Fibroblast of lung (primary cell): ENCODE measurements at regions not wholly inside any gene's neighbourhood (a gene's known extent, or its start where the extent isn't known, plus 50 kb on each side); places are given as distances from the start of the nearest gene placed in this dataset.

Experiments
- DNase-seq, 2 donors: peaks; one replicate each; pipeline versions ENCODE4 v3.0.0 to v3.0.0-alpha.2; 2010; ENCODE audit warnings: low read depth in 2 of 2
- H2AFZ ChIP-seq: 2 replicates; pipeline ENCODE4 v1.5.1; 2012; ENCODE audit warnings: low read length, control low read depth, inconsistent platforms
- H3K27ac ChIP-seq: 2 replicates; pipeline ENCODE4 v1.5.1; 2011; ENCODE audit warnings: low read length, control low read depth; ENCODE audit not compliant: insufficient read depth
- H3K27me3 ChIP-seq: 2 replicates; pipeline ENCODE4 v1.5.1; 2011; ENCODE audit warnings: mild to moderate bottlenecking, low read length; ENCODE audit not compliant: control insufficient read depth, insufficient read depth
- H3K36me3 ChIP-seq: 2 replicates; pipeline ENCODE4 v1.5.1; 2011; ENCODE audit warnings: low read length; ENCODE audit not compliant: control insufficient read depth, insufficient read depth
- H3K4me1 ChIP-seq: 2 replicates; pipeline ENCODE4 v1.5.1; 2011; ENCODE audit warnings: low read length; ENCODE audit not compliant: control insufficient read depth, insufficient read depth; ENCODE audit errors: extremely low read depth
- H3K4me2 ChIP-seq: 2 replicates; pipeline ENCODE4 v1.5.1; 2011; ENCODE audit warnings: low read length, control low read depth; ENCODE audit not compliant: insufficient read depth; ENCODE audit errors: extremely low read depth
- H3K4me3 ChIP-seq, 4 experiments: fragments of 200-600 bp in 1 of 4; sonication (generic) in 1 of 4; replicated peaks in 1 of 4; 2 replicates each; pipeline ENCODE4 v1.5.1; 2011 to 2016; ENCODE audit warnings: low read length in 4 of 4, low read depth in 3 of 4, mild to moderate bottlenecking in 3 of 4, control low read depth in 2 of 4, inconsistent platforms in 1 of 4, mixed read lengths in 1 of 4; ENCODE audit not compliant: insufficient read depth in 1 of 4; ENCODE audit errors: control extremely low read depth in 1 of 4
- H3K79me2 ChIP-seq: 2 replicates; pipeline ENCODE4 v1.5.1; 2012; ENCODE audit warnings: mild to moderate bottlenecking, low read length, inconsistent platforms; ENCODE audit not compliant: control insufficient read depth, insufficient read depth
- H3K9ac ChIP-seq: 2 replicates; pipeline ENCODE4 v1.5.1; 2011; ENCODE audit warnings: mild to moderate bottlenecking, low read length, control low read depth; ENCODE audit not compliant: insufficient read depth
- H3K9me3 ChIP-seq: 2 replicates; pipeline ENCODE4 v1.5.1; 2012; ENCODE audit warnings: low read depth, low read length; ENCODE audit not compliant: control insufficient read depth, insufficient read depth
- H4K20me1 ChIP-seq: 2 replicates; pipeline ENCODE4 v1.5.1; 2011; ENCODE audit warnings: low read length; ENCODE audit not compliant: control insufficient read depth, insufficient read depth; ENCODE audit errors: extremely low read depth
- EZH2 ChIP-seq: IDR thresholded peaks from 2 replicates; pipeline ENCODE4 v1.5.1; 2012; ENCODE audit warnings: low read length, control low read depth, mild to moderate bottlenecking; ENCODE audit errors: missing control alignments
- TF ChIP-seq, protein P1 (sequence below), 2 donors: IDR thresholded peaks in 1 of 2; conservative IDR thresholded peaks in 1 of 2; 1 replicate in 1 of 2; 2 replicates in 1 of 2; pipeline ENCODE4 v1.5.1; 2011 to 2012; ENCODE audit warnings: low read length in 2 of 2, control low read depth in 1 of 2, inconsistent platforms in 1 of 2, low read depth in 1 of 2, mild to moderate bottlenecking in 1 of 2

DNA sequence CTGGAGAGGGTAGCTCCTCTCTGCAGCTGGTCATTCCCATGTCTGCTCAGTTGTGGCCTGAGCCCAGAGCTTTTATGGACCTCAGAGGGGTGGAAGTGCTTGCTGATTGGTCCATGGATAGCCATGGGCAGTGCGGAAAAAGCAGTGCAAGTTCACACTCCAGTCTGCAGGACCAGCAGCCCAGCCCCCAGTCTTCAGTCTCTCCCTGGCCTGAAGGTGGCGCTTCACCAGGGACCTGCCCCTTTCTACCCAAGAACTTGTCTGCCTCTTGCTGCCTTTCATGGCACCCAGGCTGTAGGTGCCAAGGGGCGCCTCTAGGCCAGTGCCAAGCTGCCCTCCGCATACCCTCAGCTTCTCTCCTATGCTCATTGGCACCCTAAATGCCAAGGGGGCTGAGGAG, 91.0 kb downstream of the TBXT start:
- H4K20me1 ChIP-seq = no peaks in the 10 kb centered on the region
- no peaks in the 10 kb centered on the region for H3K79me2 ChIP-seq
- DNase-seq = no peak
- H3K9ac ChIP-seq = no peak overlapping the region
- H3K27me3 ChIP-seq = no peaks in the 10 kb centered on the region
- H3K27ac ChIP-seq = no peak overlapping the region
- H3K9me3 ChIP-seq = no peaks in the 10 kb centered on the region
- H3K4me1 ChIP-seq = no peaks in the 10 kb centered on the region
- no peak overlapping the region for H3K4me3 ChIP-seq
- H3K4me2 ChIP-seq = no peak overlapping the region
- TF ChIP-seq, protein P1, sequence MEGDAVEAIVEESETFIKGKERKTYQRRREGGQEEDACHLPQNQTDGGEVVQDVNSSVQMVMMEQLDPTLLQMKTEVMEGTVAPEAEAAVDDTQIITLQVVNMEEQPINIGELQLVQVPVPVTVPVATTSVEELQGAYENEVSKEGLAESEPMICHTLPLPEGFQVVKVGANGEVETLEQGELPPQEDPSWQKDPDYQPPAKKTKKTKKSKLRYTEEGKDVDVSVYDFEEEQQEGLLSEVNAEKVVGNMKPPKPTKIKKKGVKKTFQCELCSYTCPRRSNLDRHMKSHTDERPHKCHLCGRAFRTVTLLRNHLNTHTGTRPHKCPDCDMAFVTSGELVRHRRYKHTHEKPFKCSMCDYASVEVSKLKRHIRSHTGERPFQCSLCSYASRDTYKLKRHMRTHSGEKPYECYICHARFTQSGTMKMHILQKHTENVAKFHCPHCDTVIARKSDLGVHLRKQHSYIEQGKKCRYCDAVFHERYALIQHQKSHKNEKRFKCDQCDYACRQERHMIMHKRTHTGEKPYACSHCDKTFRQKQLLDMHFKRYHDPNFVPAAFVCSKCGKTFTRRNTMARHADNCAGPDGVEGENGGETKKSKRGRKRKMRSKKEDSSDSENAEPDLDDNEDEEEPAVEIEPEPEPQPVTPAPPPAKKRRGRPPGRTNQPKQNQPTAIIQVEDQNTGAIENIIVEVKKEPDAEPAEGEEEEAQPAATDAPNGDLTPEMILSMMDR (conservative IDR thresholded peaks at IDR 0.05 in 1 of 2, IDR thresholded peaks at IDR 0.05 in 1 of 2; ENCODE audit: low read depth in 1 of 2, low read length in 2 of 2) = no peak
- TF ChIP-seq EZH2 = no peak
- no peaks in the 10 kb centered on the region for H3K36me3 ChIP-seq
- H2AFZ ChIP-seq = no peak overlapping the region

DNA sequence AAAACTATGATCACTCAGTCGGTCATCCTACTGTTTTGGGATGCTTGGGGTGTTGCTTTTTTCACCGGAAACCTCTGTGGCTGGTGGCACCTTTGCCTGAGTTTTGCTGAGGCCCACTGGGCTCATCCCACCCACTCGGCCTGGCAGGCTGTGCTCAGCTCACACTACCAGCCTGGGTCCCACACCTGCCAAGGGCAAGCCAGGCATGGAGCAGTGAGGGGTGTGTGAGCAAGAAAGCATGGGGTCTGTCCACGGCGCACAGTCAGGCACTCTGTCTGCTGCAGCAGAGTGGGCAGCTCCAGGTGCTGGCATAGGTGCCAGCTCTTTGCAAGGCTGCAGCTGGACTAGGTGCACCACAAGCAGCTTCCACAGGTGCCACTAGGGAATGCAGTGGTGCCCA, 91.7 kb downstream of the TBXT start:
- H3K27ac ChIP-seq = no peak overlapping the region
- H4K20me1 ChIP-seq = no peaks in the 10 kb centered on the region
- DNase-seq = no peak
- H3K4me2 ChIP-seq = no peak overlapping the region
- H3K27me3 ChIP-seq = no peaks in the 10 kb centered on the region
- no peak overlapping the region for H2AFZ ChIP-seq
- no peaks in the 10 kb centered on the region for H3K36me3 ChIP-seq
- H3K4me3 ChIP-seq = no peak overlapping the region
- no peaks in the 10 kb centered on the region for H3K79me2 ChIP-seq
- H3K9me3 ChIP-seq = no peaks in the 10 kb centered on the region
- H3K9ac ChIP-seq = no peak overlapping the region
- TF ChIP-seq, protein P1 (conservative IDR thresholded peaks at IDR 0.05 in 1 of 2, IDR thresholded peaks at IDR 0.05 in 1 of 2; ENCODE audit: low read depth in 1 of 2, low read length in 2 of 2) = no peak
- no peak for TF ChIP-seq EZH2
- H3K4me1 ChIP-seq = no peaks in the 10 kb centered on the region

DNA sequence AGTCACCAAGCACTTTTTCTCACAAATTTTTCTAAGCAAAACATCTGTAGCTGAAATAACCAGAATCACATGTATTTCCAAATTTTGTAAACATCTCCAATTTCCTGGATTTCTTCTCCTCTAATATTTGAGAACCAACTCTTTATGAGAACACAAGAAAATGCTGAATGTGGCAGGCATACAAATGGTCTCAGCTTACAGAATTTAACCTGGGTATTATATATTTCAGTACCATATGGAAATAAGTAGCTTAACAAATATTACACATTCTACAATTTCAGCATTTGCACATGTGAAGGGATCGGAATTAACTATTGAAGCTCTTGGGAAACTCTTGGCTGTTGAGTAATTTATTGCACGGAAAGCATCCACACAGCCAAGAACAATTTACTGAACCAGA, 92.5 kb downstream of the TBXT start:
- H3K27ac ChIP-seq = no peak overlapping the region
- no peak overlapping the region for H3K4me3 ChIP-seq
- H3K9ac ChIP-seq = no peak overlapping the region
- H3K27me3 ChIP-seq = no peaks in the 10 kb centered on the region
- H4K20me1 ChIP-seq = no peaks in the 10 kb centered on the region
- H2AFZ ChIP-seq = no peak overlapping the region
- H3K4me2 ChIP-seq = no peak overlapping the region
- DNase-seq = no peak
- H3K79me2 ChIP-seq = no peaks in the 10 kb centered on the region
- no peaks in the 10 kb centered on the region for H3K4me1 ChIP-seq
- TF ChIP-seq, protein P1 (conservative IDR thresholded peaks at IDR 0.05 in 1 of 2, IDR thresholded peaks at IDR 0.05 in 1 of 2; ENCODE audit: low read depth in 1 of 2, low read length in 2 of 2) = no peak
- no peak for TF ChIP-seq EZH2
- no peaks in the 10 kb centered on the region for H3K36me3 ChIP-seq
- no peaks in the 10 kb centered on the region for H3K9me3 ChIP-seq
